Neural progenitor cell (in vitro differentiated cells): ENCODE measurements at regions not wholly inside any gene's neighbourhood (a gene's known extent, or its start where the extent isn't known, plus 50 kb on each side); places are given as distances from the start of the nearest gene placed in this dataset.

Source experiments
- CTCF ChIP-seq: fragments of 200-600 bp; sonication (generic); IDR thresholded peaks from 2 replicates; pipeline ENCODE4 v1.5.1; 2017; ENCODE audit warnings: antibody characterized with exemption, mild to moderate bottlenecking
- EZH2 ChIP-seq: fragments of 200-600 bp; sonication (generic); IDR thresholded peaks from 2 replicates; pipeline ENCODE4 v1.6.1; 2017; ENCODE audit warnings: antibody characterized with exemption, mild to moderate bottlenecking, moderate library complexity
- EZH2phosphoT487 ChIP-seq: fragments of 200-600 bp; sonication (generic); IDR thresholded peaks from 2 replicates; pipeline ENCODE4 v1.6.1; 2017; ENCODE audit warnings: antibody characterized with exemption

GRCh38 chr7:89606511-89606910, 547.8 kb upstream of the STEAP1 start:
- TF ChIP-seq CTCF (no peak), EZH2phosphoT487 (no peak), EZH2 (no peak)
